HEK293 (cell line): ENCODE measurements at regions not wholly inside any gene's neighbourhood (a gene's known extent, or its start where the extent isn't known, plus 50 kb on each side); places are given as distances from the start of the nearest gene placed in this dataset.

Experiments
- CTCF ChIA-PET: fragments of 350-600 bp; formaldehyde crosslinking; extraction: SDS; loops from one replicate; lab custom pipeline; 2021; ENCODE audit warnings: antibody characterized with exemption; lab: Yijun Ruan, JAX
- POLR2A ChIA-PET: fragments of 300-600 bp; formaldehyde crosslinking; extraction: SDS; loops from one replicate; lab custom pipeline; 2020; ENCODE audit warnings: antibody characterized with exemption, inconsistent platforms; lab: Yijun Ruan, JAX
- H3K27ac ChIP-seq: fragments of 200-500 bp; sonication (Bioruptor generic); 2 replicates; pipeline ENCODE4 v1.5.1; 2014; ENCODE audit warnings: low read depth, low read length, control low read depth, inconsistent platforms; ENCODE audit errors: extremely low read depth
- H3K36me3 ChIP-seq, 2 experiments: fragments of 200-500 bp in 1 of 2; sonication (Bioruptor generic) in 1 of 2; 1 replicate in 1 of 2; 2 replicates in 1 of 2; pipeline ENCODE4 v1.5.1; 2014 to 2017; ENCODE audit warnings: inconsistent platforms in 2 of 2, low read length in 2 of 2; ENCODE audit not compliant: control insufficient read depth in 2 of 2, insufficient read depth in 1 of 2
- H3K4me1 ChIP-seq: fragments of 200-500 bp; sonication (Bioruptor generic); 2 replicates; pipeline ENCODE4 v1.5.1; 2014; ENCODE audit warnings: mild to moderate bottlenecking, low read length, inconsistent platforms; ENCODE audit not compliant: control insufficient read depth, insufficient read depth
- H3K4me3 ChIP-seq: 2 replicates; pipeline ENCODE4 v1.5.1; 2011; ENCODE audit warnings: low read depth, mild to moderate bottlenecking, control low read depth, low read length, moderate library complexity
- H3K9me3 ChIP-seq: fragments of 200-500 bp; sonication (Bioruptor generic); 2 replicates; pipeline ENCODE4 v1.5.1; 2014; ENCODE audit warnings: low read depth, low read length, inconsistent platforms; ENCODE audit not compliant: control insufficient read depth, insufficient read depth
- FEZF1 ChIP-seq: fragments of 450-650 bp; formaldehyde crosslinking; IDR thresholded peaks from 2 replicates; pipeline ENCODE4 v1.5.1; 2016; ENCODE audit warnings: missing biosample characterization, missing genetic modification characterization
- GLIS2 ChIP-seq: fragments of 450-650 bp; formaldehyde crosslinking; IDR thresholded peaks from 2 replicates; pipeline ENCODE4 v1.5.1; 2016; ENCODE audit warnings: missing biosample characterization, missing genetic modification characterization
- KLF1 ChIP-seq: fragments of 450-650 bp; formaldehyde crosslinking; IDR thresholded peaks from 2 replicates; pipeline ENCODE4 v1.5.1; 2016; ENCODE audit warnings: missing biosample characterization, missing genetic modification characterization
- KLF16 ChIP-seq: fragments of 450-650 bp; formaldehyde crosslinking; IDR thresholded peaks from 2 replicates; pipeline ENCODE4 v1.5.1; 2017; ENCODE audit warnings: missing biosample characterization, missing genetic modification characterization
- KLF8 ChIP-seq: fragments of 450-650 bp; formaldehyde crosslinking; IDR thresholded peaks from 2 replicates; pipeline ENCODE4 v1.5.1; 2016; ENCODE audit warnings: missing biosample characterization, missing genetic modification characterization
- OSR2 ChIP-seq: fragments of 450-650 bp; formaldehyde crosslinking; IDR thresholded peaks from 2 replicates; pipeline ENCODE4 v1.5.1; 2016; ENCODE audit warnings: missing biosample characterization, missing genetic modification characterization
- SP2 ChIP-seq: fragments of 450-650 bp; formaldehyde crosslinking; IDR thresholded peaks from 2 replicates; pipeline ENCODE4 v1.5.1; 2016; ENCODE audit warnings: missing biosample characterization, missing genetic modification characterization
- SP3 ChIP-seq: fragments of 450-650 bp; formaldehyde crosslinking; IDR thresholded peaks from 2 replicates; pipeline ENCODE4 v1.5.1; 2016; ENCODE audit warnings: missing biosample characterization, missing genetic modification characterization
- TCF7L2 ChIP-seq: IDR thresholded peaks from 2 replicates; pipeline ENCODE4 v1.6.1; 2011; ENCODE audit warnings: low read depth, mild to moderate bottlenecking, inconsistent platforms, low read length, moderate library complexity, borderline replicate concordance
- TRIM28 ChIP-seq: IDR thresholded peaks from 2 replicates; pipeline ENCODE4 v1.6.1; 2011; ENCODE audit warnings: low read length, control low read depth, borderline replicate concordance
- YY2 ChIP-seq: fragments of 450-650 bp; formaldehyde crosslinking; IDR thresholded peaks from 2 replicates; pipeline ENCODE4 v1.5.1; 2016; ENCODE audit warnings: missing biosample characterization, missing genetic modification characterization
- ZBTB1 ChIP-seq: fragments of 450-650 bp; formaldehyde crosslinking; IDR thresholded peaks from 2 replicates; pipeline ENCODE4 v1.5.1; 2016; ENCODE audit warnings: missing biosample characterization, missing genetic modification characterization
- ZBTB20 ChIP-seq: fragments of 450-650 bp; formaldehyde crosslinking; IDR thresholded peaks from 2 replicates; pipeline ENCODE4 v1.5.1; 2016; ENCODE audit warnings: missing biosample characterization, missing genetic modification characterization
- ZBTB48 ChIP-seq: fragments of 450-650 bp; formaldehyde crosslinking; IDR thresholded peaks from 2 replicates; pipeline ENCODE4 v1.5.1; 2016; ENCODE audit warnings: missing biosample characterization, missing genetic modification characterization
- ZIC2 ChIP-seq: fragments of 450-650 bp; formaldehyde crosslinking; IDR thresholded peaks from 2 replicates; pipeline ENCODE4 v1.5.1; 2016; ENCODE audit warnings: missing biosample characterization, missing genetic modification characterization
- ZNF10 ChIP-seq: fragments of 450-650 bp; formaldehyde crosslinking; IDR thresholded peaks from 2 replicates; pipeline ENCODE4 v1.5.1; 2017; ENCODE audit warnings: missing biosample characterization, missing genetic modification characterization
- ZNF121 ChIP-seq: fragments of 450-650 bp; formaldehyde crosslinking; IDR thresholded peaks from 2 replicates; pipeline ENCODE4 v1.5.1; 2016; ENCODE audit warnings: missing biosample characterization, missing genetic modification characterization
- ZNF184 ChIP-seq: fragments of 450-650 bp; IDR thresholded peaks from 2 replicates; pipeline ENCODE4 v1.5.1; 2018; ENCODE audit warnings: missing biosample characterization, mild to moderate bottlenecking, missing genetic modification characterization
- ZNF2 ChIP-seq: fragments of 450-650 bp; formaldehyde crosslinking; IDR thresholded peaks from 2 replicates; pipeline ENCODE4 v1.5.1; 2016; ENCODE audit warnings: missing biosample characterization, missing genetic modification characterization
- ZNF24 ChIP-seq: fragments of 450-650 bp; formaldehyde crosslinking; IDR thresholded peaks from 2 replicates; pipeline ENCODE4 v1.5.1; 2016; ENCODE audit warnings: missing biosample characterization, missing genetic modification characterization
- ZNF341 ChIP-seq: fragments of 450-650 bp; formaldehyde crosslinking; IDR thresholded peaks from 2 replicates; pipeline ENCODE4; 2016; ENCODE audit warnings: low read depth, missing biosample characterization, missing genetic modification characterization
- ZNF366 ChIP-seq: fragments of 450-650 bp; formaldehyde crosslinking; conservative IDR thresholded peaks from 2 replicates; pipeline ENCODE4 v1.5.1; 2016; ENCODE audit warnings: missing biosample characterization, missing genetic modification characterization
- ZNF423 ChIP-seq: fragments of 450-650 bp; formaldehyde crosslinking; IDR thresholded peaks from 2 replicates; pipeline ENCODE4 v1.5.1; 2016; ENCODE audit warnings: missing biosample characterization, missing genetic modification characterization
- ZNF501 ChIP-seq: fragments of 450-650 bp; formaldehyde crosslinking; IDR thresholded peaks from 2 replicates; pipeline ENCODE4 v1.5.1; 2016; ENCODE audit warnings: missing biosample characterization, missing genetic modification characterization
- ZNF544 ChIP-seq: fragments of 450-650 bp; formaldehyde crosslinking; IDR thresholded peaks from 2 replicates; pipeline ENCODE4 v1.5.0; 2017; ENCODE audit warnings: missing biosample characterization, missing genetic modification characterization
- ZNF600 ChIP-seq: fragments of 450-650 bp; formaldehyde crosslinking; IDR thresholded peaks from 2 replicates; pipeline ENCODE4 v1.5.1; 2016; ENCODE audit warnings: missing biosample characterization, missing genetic modification characterization
- ZNF792 ChIP-seq: fragments of 450-650 bp; formaldehyde crosslinking; IDR thresholded peaks from 2 replicates; pipeline ENCODE4 v1.5.1; 2016; ENCODE audit warnings: missing biosample characterization, missing genetic modification characterization
- TF ChIP-seq, protein P1 (sequence below): fragments of 450-650 bp; formaldehyde crosslinking; IDR thresholded peaks from 2 replicates; pipeline ENCODE4 v1.5.1; 2016; ENCODE audit warnings: missing biosample characterization, missing genetic modification characterization
- TF ChIP-seq, protein P2 (sequence below): fragments of 450-650 bp; formaldehyde crosslinking; IDR thresholded peaks from 2 replicates; pipeline ENCODE4 v1.5.1; 2016; ENCODE audit warnings: missing biosample characterization, missing genetic modification characterization

DNA sequence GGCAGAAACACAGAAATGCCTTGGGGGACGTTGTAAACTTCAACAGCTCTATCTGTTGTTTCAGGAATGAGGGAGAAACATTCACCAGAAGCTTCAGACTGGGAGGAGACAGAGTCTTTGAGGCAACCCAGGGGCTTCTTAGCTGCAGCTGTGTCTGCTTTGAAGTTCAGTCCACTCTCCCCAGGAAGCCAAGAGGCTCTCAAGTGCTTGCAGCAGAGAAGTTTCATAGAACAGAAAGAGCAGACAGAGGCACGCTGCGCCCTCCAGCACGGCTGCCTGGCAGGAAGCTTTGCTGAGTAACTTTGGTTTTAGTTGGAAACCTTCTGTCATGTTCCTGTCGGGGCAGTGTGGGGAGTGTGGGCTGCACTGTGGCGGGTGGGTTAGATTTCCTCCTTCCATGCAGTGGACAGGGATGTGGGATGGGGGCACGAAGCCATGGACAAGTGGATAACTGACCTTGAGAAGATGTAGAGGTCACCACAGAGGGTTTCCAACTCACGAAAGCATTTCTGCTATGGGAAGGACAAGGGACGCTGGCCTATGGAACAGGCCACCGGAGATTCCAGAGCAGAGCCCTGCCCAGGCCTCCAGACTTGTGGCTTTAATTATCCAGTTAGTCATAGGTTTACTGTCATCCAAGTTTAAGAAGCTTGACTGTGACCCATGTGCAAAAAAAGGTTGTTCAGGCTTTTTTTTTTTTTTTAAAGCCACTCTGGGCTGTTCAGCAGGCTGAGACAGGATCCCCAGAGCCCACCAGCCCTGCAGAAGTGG lies 107.7 kb downstream of the ARF6 start:
- H3K36me3 ChIP-seq, result no peaks in the 10 kb centered on the region
- H3K27ac ChIP-seq, result peak overlapping the region; percentile 72
- TF ChIP-seq YY2 (no peak), ZBTB1 (tag by site-specific recombination) (no peak), ZNF600 (tag by site-specific recombination) (peak; percentile 79), ZIC2 (tag by site-specific recombination) (peak; percentile 100), FEZF1 (tag by site-specific recombination) (peak; percentile 68), TRIM28 (peak; percentile 21; the same call in 1 of the 2 replicates), ZNF341 (tag by site-specific recombination) (0 out of 2 replicates have a peak, but pooled peaks have one; percentile 11), ZNF24 (tag by site-specific recombination) (no peak), OSR2 (tag by site-specific recombination) (peak; percentile 51; the same call in 1 of the 2 replicates), ZNF423 (tag by site-specific recombination) (peak; percentile 60), TCF7L2 (peak; percentile 75; the same call in 1 of the 2 replicates)
- TF ChIP-seq, protein P1, sequence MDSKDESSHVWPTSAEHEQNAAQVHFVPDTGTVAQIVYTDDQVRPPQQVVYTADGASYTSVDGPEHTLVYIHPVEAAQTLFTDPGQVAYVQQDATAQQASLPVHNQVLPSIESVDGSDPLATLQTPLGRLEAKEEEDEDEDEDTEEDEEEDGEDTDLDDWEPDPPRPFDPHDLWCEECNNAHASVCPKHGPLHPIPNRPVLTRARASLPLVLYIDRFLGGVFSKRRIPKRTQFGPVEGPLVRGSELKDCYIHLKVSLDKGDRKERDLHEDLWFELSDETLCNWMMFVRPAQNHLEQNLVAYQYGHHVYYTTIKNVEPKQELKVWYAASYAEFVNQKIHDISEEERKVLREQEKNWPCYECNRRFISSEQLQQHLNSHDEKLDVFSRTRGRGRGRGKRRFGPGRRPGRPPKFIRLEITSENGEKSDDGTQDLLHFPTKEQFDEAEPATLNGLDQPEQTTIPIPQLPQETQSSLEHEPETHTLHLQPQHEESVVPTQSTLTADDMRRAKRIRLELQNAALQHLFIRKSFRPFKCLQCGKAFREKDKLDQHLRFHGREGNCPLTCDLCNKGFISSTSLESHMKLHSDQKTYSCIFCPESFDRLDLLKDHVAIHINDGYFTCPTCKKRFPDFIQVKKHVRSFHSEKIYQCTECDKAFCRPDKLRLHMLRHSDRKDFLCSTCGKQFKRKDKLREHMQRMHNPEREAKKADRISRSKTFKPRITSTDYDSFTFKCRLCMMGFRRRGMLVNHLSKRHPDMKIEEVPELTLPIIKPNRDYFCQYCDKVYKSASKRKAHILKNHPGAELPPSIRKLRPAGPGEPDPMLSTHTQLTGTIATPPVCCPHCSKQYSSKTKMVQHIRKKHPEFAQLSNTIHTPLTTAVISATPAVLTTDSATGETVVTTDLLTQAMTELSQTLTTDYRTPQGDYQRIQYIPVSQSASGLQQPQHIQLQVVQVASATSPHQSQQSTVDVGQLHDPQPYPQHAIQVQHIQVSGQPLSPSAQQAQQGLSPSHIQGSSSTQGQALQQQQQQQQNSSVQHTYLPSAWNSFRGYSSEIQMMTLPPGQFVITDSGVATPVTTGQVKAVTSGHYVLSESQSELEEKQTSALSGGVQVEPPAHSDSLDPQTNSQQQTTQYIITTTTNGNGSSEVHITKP (tag by site-specific recombination), result 0 out of 2 replicates have a peak, but pooled peaks have one; percentile 50
- H3K4me1 ChIP-seq, result peaks cover 26% of the 10 kb centered on the region
- ChIA-PET POLR2A (no interaction called here), CTCF (interaction anchor here (0.9 to 2.4 kb wide), 2 partner anchors 9 to 138 kb away, joined by 4 to 8 read pairs; no protein-coding TSS in a partner anchor)
- H3K4me3 ChIP-seq, result no peak overlapping the region
- H3K9me3 ChIP-seq, result no peaks in the 10 kb centered on the region

- Histone ChIP-seq H3K4me3 (no peak overlapping the region), H3K9me3 (no peaks in the 10 kb centered on the region), H3K4me1 (peaks cover 26% of the 10 kb centered on the region), H3K27ac (peak overlapping the region; percentile 72), H3K36me3 (no peaks in the 10 kb centered on the region)
- ChIA-PET CTCF (interaction anchor here (2.4 kb wide), 1 partner anchor 139 kb away, joined by 8 read pairs; no protein-coding TSS in a partner anchor), POLR2A (no interaction called here)
- TF ChIP-seq KLF8 (tag by site-specific recombination) (peak; percentile 8; the same call in 1 of the 2 replicates), ZIC2 (tag by site-specific recombination) (peak; percentile 86), TRIM28 (no peak), ZNF600 (tag by site-specific recombination) (peak; percentile 93), ZNF544 (tag by site-specific recombination) (no peak), ZNF184 (tag by site-specific recombination) (no peak), SP2 (tag by site-specific recombination) (no peak), ZNF121 (tag by site-specific recombination) (no peak), ZNF2 (0 out of 2 replicates have a peak, but pooled peaks have one; percentile 35), ZBTB20 (tag by site-specific recombination) (peak; percentile 47; the same call in 1 of the 2 replicates), KLF1 (tag by site-specific recombination) (no peak), ZBTB48 (tag by site-specific recombination) (no peak), SP3 (tag by site-specific recombination) (0 out of 2 replicates have a peak, but pooled peaks have one; percentile 16), KLF16 (tag by site-specific recombination) (no peak), ZNF501 (tag by site-specific recombination) (peak; percentile 44; the same call in 1 of the 2 replicates), ZNF792 (tag by site-specific recombination) (no peak), GLIS2 (tag by site-specific recombination) (no peak), ZNF366 (tag by site-specific recombination) (peak; percentile 32; the same call in 1 of the 2 replicates), ZNF10 (peak; percentile 96)
- TF ChIP-seq, protein P2, sequence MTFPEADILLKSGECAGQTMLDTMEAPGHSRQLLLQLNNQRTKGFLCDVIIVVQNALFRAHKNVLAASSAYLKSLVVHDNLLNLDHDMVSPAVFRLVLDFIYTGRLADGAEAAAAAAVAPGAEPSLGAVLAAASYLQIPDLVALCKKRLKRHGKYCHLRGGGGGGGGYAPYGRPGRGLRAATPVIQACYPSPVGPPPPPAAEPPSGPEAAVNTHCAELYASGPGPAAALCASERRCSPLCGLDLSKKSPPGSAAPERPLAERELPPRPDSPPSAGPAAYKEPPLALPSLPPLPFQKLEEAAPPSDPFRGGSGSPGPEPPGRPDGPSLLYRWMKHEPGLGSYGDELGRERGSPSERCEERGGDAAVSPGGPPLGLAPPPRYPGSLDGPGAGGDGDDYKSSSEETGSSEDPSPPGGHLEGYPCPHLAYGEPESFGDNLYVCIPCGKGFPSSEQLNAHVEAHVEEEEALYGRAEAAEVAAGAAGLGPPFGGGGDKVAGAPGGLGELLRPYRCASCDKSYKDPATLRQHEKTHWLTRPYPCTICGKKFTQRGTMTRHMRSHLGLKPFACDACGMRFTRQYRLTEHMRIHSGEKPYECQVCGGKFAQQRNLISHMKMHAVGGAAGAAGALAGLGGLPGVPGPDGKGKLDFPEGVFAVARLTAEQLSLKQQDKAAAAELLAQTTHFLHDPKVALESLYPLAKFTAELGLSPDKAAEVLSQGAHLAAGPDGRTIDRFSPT (tag by site-specific recombination), result 0 out of 2 replicates have a peak, but pooled peaks have one; percentile 39
These were observed 108.5 kb downstream of the ARF6 start for GRCh38 chr14:50001151-50001998.
